ENCODE measurements at regions not wholly inside any gene's neighbourhood (a gene's known extent, or its start where the extent isn't known, plus 50 kb on each side); places are given as distances from the start of the nearest gene placed in this dataset.

DNA sequence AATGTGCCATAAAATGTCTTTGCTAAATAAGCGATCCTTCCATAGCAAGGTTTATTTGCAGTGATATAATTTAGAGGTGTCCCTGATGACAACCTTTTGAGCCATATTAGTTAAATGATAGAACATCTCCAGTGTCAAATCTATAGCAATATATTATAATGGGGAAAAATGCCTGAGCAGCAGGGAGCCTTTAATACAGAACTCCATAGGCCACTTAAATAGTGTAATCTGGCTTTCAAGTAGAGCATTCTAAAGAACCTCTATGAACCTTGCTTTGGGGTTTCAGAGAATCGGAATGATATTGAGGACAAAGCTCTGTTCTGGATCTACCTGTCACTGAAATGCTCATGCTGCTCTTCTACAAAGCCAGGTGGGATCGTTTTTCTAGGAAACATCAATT, 96.7 kb upstream of the MEF2C start:
- Histone ChIP-seq H3K4me3 (ENCODE audit: low read depth, low read length) (no peak overlapping the region), H3K27ac (ENCODE audit: low read depth, low read length) (no peak overlapping the region), H3K9me3 (ENCODE audit: control insufficient read depth, insufficient read depth, low read length) (no peaks in the 10 kb centered on the region), H3K27me3 (ENCODE audit: control insufficient read depth, insufficient read depth, low read length) (no peaks in the 10 kb centered on the region)
- TF ChIP-seq, protein P1, sequence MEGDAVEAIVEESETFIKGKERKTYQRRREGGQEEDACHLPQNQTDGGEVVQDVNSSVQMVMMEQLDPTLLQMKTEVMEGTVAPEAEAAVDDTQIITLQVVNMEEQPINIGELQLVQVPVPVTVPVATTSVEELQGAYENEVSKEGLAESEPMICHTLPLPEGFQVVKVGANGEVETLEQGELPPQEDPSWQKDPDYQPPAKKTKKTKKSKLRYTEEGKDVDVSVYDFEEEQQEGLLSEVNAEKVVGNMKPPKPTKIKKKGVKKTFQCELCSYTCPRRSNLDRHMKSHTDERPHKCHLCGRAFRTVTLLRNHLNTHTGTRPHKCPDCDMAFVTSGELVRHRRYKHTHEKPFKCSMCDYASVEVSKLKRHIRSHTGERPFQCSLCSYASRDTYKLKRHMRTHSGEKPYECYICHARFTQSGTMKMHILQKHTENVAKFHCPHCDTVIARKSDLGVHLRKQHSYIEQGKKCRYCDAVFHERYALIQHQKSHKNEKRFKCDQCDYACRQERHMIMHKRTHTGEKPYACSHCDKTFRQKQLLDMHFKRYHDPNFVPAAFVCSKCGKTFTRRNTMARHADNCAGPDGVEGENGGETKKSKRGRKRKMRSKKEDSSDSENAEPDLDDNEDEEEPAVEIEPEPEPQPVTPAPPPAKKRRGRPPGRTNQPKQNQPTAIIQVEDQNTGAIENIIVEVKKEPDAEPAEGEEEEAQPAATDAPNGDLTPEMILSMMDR (IDR thresholded peaks at IDR 0.05; ENCODE audit: low read depth, low read length) = no peak
- ChIA-PET CTCF (no interaction called here), POLR2A (no interaction called here)
- DNase-seq (ENCODE audit: low read depth, low spot score) = no peak

DNA sequence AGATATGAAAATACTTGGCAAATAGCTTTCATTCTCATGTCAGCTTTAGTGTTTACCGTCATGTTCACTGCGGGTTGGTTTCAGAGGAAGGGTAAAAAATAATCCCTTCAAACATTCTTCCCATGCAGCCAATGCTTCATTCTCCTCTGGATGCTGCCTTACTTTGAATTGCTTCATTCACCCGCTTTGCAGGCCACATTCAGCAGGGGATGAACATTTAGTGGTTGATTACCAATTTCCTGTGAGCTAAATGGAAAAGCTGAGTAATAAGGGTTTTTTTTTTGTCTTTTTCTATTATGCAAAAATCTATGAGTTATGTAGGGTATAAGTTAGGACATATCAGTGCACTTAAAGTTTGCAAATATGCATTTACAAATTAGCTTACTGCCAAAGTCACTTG, 96.3 kb upstream of the MEF2C start:
- POLR2A ChIA-PET = no interaction called here
- Histone ChIP-seq H3K4me3 (ENCODE audit: low read depth, low read length) (no peak overlapping the region), H3K9me3 (ENCODE audit: control insufficient read depth, insufficient read depth, low read length) (no peaks in the 10 kb centered on the region), H3K27me3 (ENCODE audit: control insufficient read depth, insufficient read depth, low read length) (no peaks in the 10 kb centered on the region), H3K27ac (ENCODE audit: low read depth, low read length) (no peak overlapping the region)
- CTCF ChIA-PET = no interaction called here
- no peak for DNase-seq (ENCODE audit: low read depth, low spot score)
- TF ChIP-seq, protein P1 (IDR thresholded peaks at IDR 0.05; ENCODE audit: low read depth, low read length) = no peak

- ChIA-PET POLR2A (no interaction called here), CTCF (no interaction called here)
- TF ChIP-seq, protein P1 (IDR thresholded peaks at IDR 0.05; ENCODE audit: low read depth, low read length) = no peak
- no peak overlapping the region for H3K27ac ChIP-seq (ENCODE audit: low read depth, low read length)
- H3K9me3 ChIP-seq (ENCODE audit: control insufficient read depth, insufficient read depth, low read length) = no peaks in the 10 kb centered on the region
- no peaks in the 10 kb centered on the region for H3K27me3 ChIP-seq (ENCODE audit: control insufficient read depth, insufficient read depth, low read length)
- no peak for DNase-seq (ENCODE audit: low read depth, low spot score)
- no peak overlapping the region for H3K4me3 ChIP-seq (ENCODE audit: low read depth, low read length)
Observed at GRCh38 chr5:88976914-88977313, 93.9 kb upstream of the MEF2C start.

- POLR2A ChIA-PET = no interaction called here
- Histone ChIP-seq H3K4me3 (ENCODE audit: low read depth, low read length) (no peak overlapping the region), H3K9me3 (ENCODE audit: control insufficient read depth, insufficient read depth, low read length) (no peaks in the 10 kb centered on the region), H3K27me3 (ENCODE audit: control insufficient read depth, insufficient read depth, low read length) (no peaks in the 10 kb centered on the region), H3K27ac (ENCODE audit: low read depth, low read length) (no peak overlapping the region)
- TF ChIP-seq, protein P1 (IDR thresholded peaks at IDR 0.05; ENCODE audit: low read depth, low read length) = no peak
- no peak for DNase-seq (ENCODE audit: low read depth, low spot score)
- CTCF ChIA-PET = no interaction called here
Observed at GRCh38 chr5:88967633-88968585, 84.9 kb upstream of the MEF2C start.

GRCh38 chr5:88964831-88965230, 81.8 kb upstream of the MEF2C start:
- Histone ChIP-seq H3K27ac (ENCODE audit: low read depth, low read length) (no peak overlapping the region), H3K9me3 (ENCODE audit: control insufficient read depth, insufficient read depth, low read length) (no peaks in the 10 kb centered on the region), H3K27me3 (ENCODE audit: control insufficient read depth, insufficient read depth, low read length) (no peaks in the 10 kb centered on the region), H3K4me3 (ENCODE audit: low read depth, low read length) (no peak overlapping the region)
- TF ChIP-seq, protein P1 (IDR thresholded peaks at IDR 0.05; ENCODE audit: low read depth, low read length) = no peak
- ChIA-PET CTCF (no interaction called here), POLR2A (no interaction called here)
- no peak for DNase-seq (ENCODE audit: low read depth, low spot score)

Data from AG04450 (cell line).